Neural progenitor cell (in vitro differentiated cells): ENCODE measurements at regions not wholly inside any gene's neighbourhood (a gene's known extent, or its start where the extent isn't known, plus 50 kb on each side); places are given as distances from the start of the nearest gene placed in this dataset.

Experiments
- DNase-seq: peaks from one replicate; pipeline ENCODE4 v3.0.0-alpha.2; 2016; ENCODE audit warnings: low spot score
- H2AFZ ChIP-seq: fragments of 200-600 bp; sonication (generic); replicated peaks from 2 replicates; pipeline ENCODE4 v1.6.1; 2016; ENCODE audit warnings: antibody characterized with exemption
- H3F3A ChIP-seq: fragments of 200-600 bp; sonication (generic); 2 replicates; pipeline ENCODE4 v1.6.1; 2016; ENCODE audit warnings: antibody characterized with exemption, low read depth
- H3K27ac ChIP-seq: fragments of 200-600 bp; sonication (generic); 2 replicates; pipeline ENCODE4 v1.5.1; 2016; ENCODE audit warnings: mild to moderate bottlenecking
- H3K27me3 ChIP-seq: fragments of 200-600 bp; sonication (generic); 2 replicates; pipeline ENCODE4 v1.6.1; 2016; ENCODE audit warnings: mild to moderate bottlenecking, moderate library complexity
- H3K36me3 ChIP-seq: fragments of 200-600 bp; sonication (generic); 2 replicates; pipeline ENCODE4 v1.5.1; 2016
- H3K4me1 ChIP-seq: fragments of 200-600 bp; sonication (generic); 2 replicates; pipeline ENCODE4 v1.6.1; 2016; ENCODE audit warnings: mixed run types
- H3K4me2 ChIP-seq: fragments of 200-600 bp; sonication (generic); 2 replicates; pipeline ENCODE4 v1.6.1; 2016
- H3K4me3 ChIP-seq: fragments of 200-600 bp; sonication (generic); 2 replicates; pipeline ENCODE4 v1.5.1; 2016
- H3K79me2 ChIP-seq: fragments of 200-600 bp; sonication (generic); 2 replicates; pipeline ENCODE4 v1.6.1; 2016; ENCODE audit warnings: low read depth
- H3K9ac ChIP-seq: fragments of 200-600 bp; sonication (generic); 2 replicates; pipeline ENCODE4 v1.6.1; 2016
- H3K9me3 ChIP-seq: fragments of 200-600 bp; sonication (generic); 2 replicates; pipeline ENCODE4 v1.5.1; 2016; ENCODE audit warnings: low read depth
- H4K20me1 ChIP-seq: fragments of 200-600 bp; sonication (generic); 2 replicates; pipeline ENCODE4 v1.6.1; 2016; ENCODE audit warnings: low read depth
- H3K27ac Mint-ChIP-seq: 3 replicates; pipeline ENCODE4 v1.8.0; 2021; ENCODE audit warnings: mixed read lengths
- H3K27me3 Mint-ChIP-seq: 2 replicates; pipeline ENCODE4 v1.8.0; 2022; ENCODE audit warnings: low read depth, mild to moderate bottlenecking, inconsistent platforms, moderate library complexity, mixed read lengths; ENCODE audit not compliant: insufficient read depth
- H3K36me3 Mint-ChIP-seq: 3 replicates; pipeline ENCODE4 v1.8.0; 2021; ENCODE audit warnings: mixed read lengths
- H3K4me1 Mint-ChIP-seq: 3 replicates; pipeline ENCODE4 v1.8.0; 2021; ENCODE audit warnings: mixed read lengths
- H3K4me3 Mint-ChIP-seq: 3 replicates; pipeline ENCODE4 v1.8.0; 2021; ENCODE audit warnings: mild to moderate bottlenecking, moderate library complexity, mixed read lengths
- H3K9me3 Mint-ChIP-seq: 3 replicates; pipeline ENCODE4 v1.8.0; 2020; ENCODE audit warnings: mixed read lengths
- CTCF ChIP-seq: fragments of 200-600 bp; sonication (generic); IDR thresholded peaks from 2 replicates; pipeline ENCODE4 v1.5.1; 2017; ENCODE audit warnings: antibody characterized with exemption, mild to moderate bottlenecking
- EZH2 ChIP-seq: fragments of 200-600 bp; sonication (generic); IDR thresholded peaks from 2 replicates; pipeline ENCODE4 v1.6.1; 2017; ENCODE audit warnings: antibody characterized with exemption, mild to moderate bottlenecking, moderate library complexity
- EZH2phosphoT487 ChIP-seq: fragments of 200-600 bp; sonication (generic); IDR thresholded peaks from 2 replicates; pipeline ENCODE4 v1.6.1; 2017; ENCODE audit warnings: antibody characterized with exemption

GRCh38 chr2:60098996-60099395, 454.5 kb downstream of the BCL11A start:
- Histone ChIP-seq H3K27me3 (no peaks in the 10 kb centered on the region), H3K36me3 (no peaks in the 10 kb centered on the region), H4K20me1 (no peaks in the 10 kb centered on the region), H3K9ac (no peak overlapping the region), H3K4me2 (no peak overlapping the region), H3F3A (no peaks in the 10 kb centered on the region), H3K79me2 (no peaks in the 10 kb centered on the region), H3K9me3 (no peaks in the 10 kb centered on the region), H3K4me1 (no peaks in the 10 kb centered on the region), H3K4me3 (no peak overlapping the region), H3K27ac (no peak overlapping the region), H2AFZ (no peak overlapping the region)
- TF ChIP-seq EZH2phosphoT487 (no peak), EZH2 (no peak), CTCF (no peak)
- Mint-ChIP-seq H3K4me3 (no peak overlapping the region), H3K27ac (no peak overlapping the region), H3K27me3 (peaks cover 7% of the 10 kb centered on the region), H3K36me3 (no peaks in the 10 kb centered on the region), H3K9me3 (no peaks in the 10 kb centered on the region), H3K4me1 (peaks cover 4% of the 10 kb centered on the region)
- no peak for DNase-seq

DNA sequence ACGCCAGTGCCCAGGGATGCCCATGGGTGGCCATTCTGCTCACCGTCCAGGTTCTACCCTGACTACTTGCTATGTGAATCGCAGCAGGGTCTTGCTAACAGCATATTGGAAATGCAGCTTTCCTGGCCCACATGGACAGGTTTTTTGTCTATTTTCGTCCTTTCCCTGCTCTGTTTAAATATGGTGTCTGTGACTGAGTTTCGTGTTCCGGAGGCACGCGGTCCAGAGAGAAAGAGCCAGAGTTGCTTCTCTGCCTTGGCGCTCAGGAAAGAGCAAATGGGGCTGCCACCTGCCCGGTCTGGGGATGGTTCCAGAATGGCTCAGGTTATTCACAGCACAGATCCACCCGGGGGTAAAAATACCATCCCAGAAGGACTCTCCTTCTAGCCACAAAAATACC, 456.2 kb downstream of the BCL11A start:
- no peaks in the 10 kb centered on the region for H3K4me1 ChIP-seq
- no peak overlapping the region for H3K4me2 ChIP-seq
- H3F3A ChIP-seq, result no peaks in the 10 kb centered on the region
- Mint-ChIP-seq H3K4me3 (no peak overlapping the region), H3K4me1 (peaks cover 4% of the 10 kb centered on the region), H3K36me3 (no peaks in the 10 kb centered on the region), H3K9me3 (no peaks in the 10 kb centered on the region), H3K27ac (no peak overlapping the region), H3K27me3 (peaks cover 7% of the 10 kb centered on the region)
- H3K36me3 ChIP-seq, result no peaks in the 10 kb centered on the region
- no peaks in the 10 kb centered on the region for H4K20me1 ChIP-seq
- H3K9ac ChIP-seq, result no peak overlapping the region
- H3K27me3 ChIP-seq, result no peaks in the 10 kb centered on the region
- H2AFZ ChIP-seq, result no peak overlapping the region
- H3K27ac ChIP-seq, result no peak overlapping the region
- no peak for DNase-seq
- no peak overlapping the region for H3K4me3 ChIP-seq
- H3K79me2 ChIP-seq, result no peaks in the 10 kb centered on the region
- no peaks in the 10 kb centered on the region for H3K9me3 ChIP-seq
- TF ChIP-seq EZH2, result no peak
- TF ChIP-seq CTCF, result no peak
- no peak for TF ChIP-seq EZH2phosphoT487

DNA sequence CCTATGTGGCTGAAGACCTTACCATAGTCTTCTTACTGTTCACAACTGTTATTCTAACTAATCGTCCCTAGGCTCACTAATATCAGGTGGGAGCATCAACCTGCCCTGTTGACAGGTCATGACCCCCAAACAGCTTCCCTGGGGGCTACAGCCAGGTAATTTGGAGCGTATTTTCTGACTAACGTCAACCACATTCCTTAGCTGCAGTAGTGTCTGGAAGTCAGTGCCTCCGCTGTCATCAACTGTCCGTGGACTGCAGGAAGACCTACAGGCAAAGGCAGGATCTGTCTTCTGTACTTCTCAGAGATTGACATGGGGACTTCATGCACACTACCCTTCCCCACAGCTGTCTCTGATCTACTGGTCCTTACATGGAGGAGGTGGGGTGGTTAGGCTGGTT, 456.9 kb downstream of the BCL11A start:
- H3K4me1 Mint-ChIP-seq, result peaks cover 4% of the 10 kb centered on the region
- no peaks in the 10 kb centered on the region for H3K36me3 Mint-ChIP-seq
- no peaks in the 10 kb centered on the region for H3K79me2 ChIP-seq

More for the DNA sequence above, 456.9 kb downstream of the BCL11A start:
- no peak for DNase-seq
- H3F3A ChIP-seq, result no peaks in the 10 kb centered on the region
- H3K27ac Mint-ChIP-seq, result no peak overlapping the region
- no peak for TF ChIP-seq CTCF
- TF ChIP-seq EZH2phosphoT487, result no peak
- TF ChIP-seq EZH2, result no peak
- no peaks in the 10 kb centered on the region for H4K20me1 ChIP-seq
- no peaks in the 10 kb centered on the region for H3K4me1 ChIP-seq
- no peaks in the 10 kb centered on the region for H3K9me3 ChIP-seq
- no peak overlapping the region for H3K4me3 Mint-ChIP-seq
- no peak overlapping the region for H3K4me2 ChIP-seq
- H3K27me3 ChIP-seq, result no peaks in the 10 kb centered on the region
- H3K9me3 Mint-ChIP-seq, result no peaks in the 10 kb centered on the region
- H3K36me3 ChIP-seq, result no peaks in the 10 kb centered on the region
- peaks cover 7% of the 10 kb centered on the region for H3K27me3 Mint-ChIP-seq
- no peak overlapping the region for H3K9ac ChIP-seq
- no peak overlapping the region for H2AFZ ChIP-seq
- no peak overlapping the region for H3K4me3 ChIP-seq
- H3K27ac ChIP-seq, result no peak overlapping the region
